ENCODE measurements at regions not wholly inside any gene's neighbourhood (a gene's known extent, or its start where the extent isn't known, plus 50 kb on each side); places are given as distances from the start of the nearest gene placed in this dataset.
"Not testable (repeated sequence)": the region's sequence is repeated elsewhere in the genome, so short reads cannot be mapped to it uniquely, and the experiment has no call there.

DNA sequence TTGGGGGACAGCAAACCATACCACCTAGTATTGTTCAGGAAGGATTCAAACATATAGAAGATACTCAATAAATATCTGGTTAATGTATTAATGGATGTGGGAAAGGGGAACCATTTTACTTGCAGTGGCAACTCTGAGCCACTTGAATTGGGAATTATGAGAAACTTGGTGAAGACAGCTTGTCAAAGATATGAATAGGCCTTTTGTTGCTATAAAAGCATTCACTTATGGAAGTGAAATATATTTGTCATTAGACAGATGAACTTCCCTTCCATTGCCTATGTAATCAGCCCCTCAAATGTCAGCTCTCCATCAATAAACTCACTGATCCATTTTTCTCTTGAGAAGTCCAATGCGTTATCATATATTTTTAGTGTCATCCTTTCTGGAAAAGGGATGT, 56.1 kb downstream of the GPR85 start:
- Histone ChIP-seq H3K27ac (ENCODE audit: extremely low read depth, low read depth, low read length) (no peak overlapping the region), H3K36me3 (ENCODE audit: control insufficient read depth in 2 of 2, insufficient read depth in 1 of 2, low read length in 2 of 2) (no peaks in the 10 kb centered on the region), H3K4me1 (ENCODE audit: control insufficient read depth, insufficient read depth, low read length) (no peaks in the 10 kb centered on the region), H3K4me3 (ENCODE audit: low read depth, low read length) (no peak overlapping the region), H3K9me3 (ENCODE audit: control insufficient read depth, insufficient read depth, low read depth, low read length) (no peaks in the 10 kb centered on the region)
- ChIA-PET CTCF (no interaction called here), POLR2A (no interaction called here)
- no peak for TF ChIP-seq ZNF645 (tag by site-specific recombination; IDR thresholded peaks at IDR 0.05)

DNA sequence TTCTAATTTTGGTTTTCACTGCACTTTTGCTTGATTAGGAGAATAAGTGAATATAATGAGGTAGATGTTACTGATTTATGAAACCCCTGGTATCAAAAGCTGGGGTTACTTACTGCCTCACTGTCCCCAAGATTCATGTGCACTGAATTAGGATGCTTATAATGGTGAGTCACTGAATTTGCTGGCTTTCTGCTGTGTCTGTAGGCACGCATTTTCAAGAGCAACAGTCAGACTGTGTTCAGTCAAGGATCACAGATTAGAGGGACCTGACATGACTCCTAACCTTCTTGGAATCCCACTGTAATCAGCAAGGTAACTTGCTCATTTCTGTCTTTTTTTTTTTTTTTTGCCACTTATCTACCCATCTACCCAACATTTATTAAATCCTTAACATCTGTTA, 59.7 kb downstream of the GPR85 start:
- Histone ChIP-seq H3K9me3 (ENCODE audit: control insufficient read depth, insufficient read depth, low read depth, low read length) (no peaks in the 10 kb centered on the region), H3K27ac (ENCODE audit: extremely low read depth, low read depth, low read length) (no peak overlapping the region), H3K4me1 (ENCODE audit: control insufficient read depth, insufficient read depth, low read length) (no peaks in the 10 kb centered on the region), H3K36me3 (ENCODE audit: control insufficient read depth in 2 of 2, insufficient read depth in 1 of 2, low read length in 2 of 2) (no peaks in the 10 kb centered on the region), H3K4me3 (ENCODE audit: low read depth, low read length) (no peak overlapping the region)
- ChIA-PET POLR2A (no interaction called here), CTCF (no interaction called here)
- no peak for TF ChIP-seq ZNF529 (tag by site-specific recombination; IDR thresholded peaks at IDR 0.05; ENCODE audit: insufficient replicate concordance)
- TF ChIP-seq, protein P1, sequence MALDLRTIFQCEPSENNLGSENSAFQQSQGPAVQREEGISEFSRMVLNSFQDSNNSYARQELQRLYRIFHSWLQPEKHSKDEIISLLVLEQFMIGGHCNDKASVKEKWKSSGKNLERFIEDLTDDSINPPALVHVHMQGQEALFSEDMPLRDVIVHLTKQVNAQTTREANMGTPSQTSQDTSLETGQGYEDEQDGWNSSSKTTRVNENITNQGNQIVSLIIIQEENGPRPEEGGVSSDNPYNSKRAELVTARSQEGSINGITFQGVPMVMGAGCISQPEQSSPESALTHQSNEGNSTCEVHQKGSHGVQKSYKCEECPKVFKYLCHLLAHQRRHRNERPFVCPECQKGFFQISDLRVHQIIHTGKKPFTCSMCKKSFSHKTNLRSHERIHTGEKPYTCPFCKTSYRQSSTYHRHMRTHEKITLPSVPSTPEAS (tag by site-specific recombination; IDR thresholded peaks at IDR 0.05), result no peak
- TF ChIP-seq ZNF211 (tag by site-specific recombination; IDR thresholded peaks at IDR 0.05; ENCODE audit: low read depth), result no peak
- no peak for TF ChIP-seq OSR2 (tag by site-specific recombination; IDR thresholded peaks at IDR 0.05)
- TF ChIP-seq ZNF175 (tag by site-specific recombination; IDR thresholded peaks at IDR 0.05), result no peak
- TF ChIP-seq ZNF843 (tag by site-specific recombination; IDR thresholded peaks at IDR 0.05), result no peak
- TF ChIP-seq ZNF37A (tag by site-specific recombination; IDR thresholded peaks at IDR 0.05), result no peak
- TF ChIP-seq KLF16 (tag by site-specific recombination; IDR thresholded peaks at IDR 0.05), result no peak
- TF ChIP-seq TSHZ1 (tag by site-specific recombination; IDR thresholded peaks at IDR 0.05; ENCODE audit: borderline replicate concordance), result no peak
- TF ChIP-seq ZNF266 (tag by site-specific recombination; IDR thresholded peaks at IDR 0.05; ENCODE audit: low read depth), result no peak
- no peak for TF ChIP-seq ZNF157 (tag by site-specific recombination; IDR thresholded peaks at IDR 0.05)
- TF ChIP-seq ZNF747 (tag by site-specific recombination; IDR thresholded peaks at IDR 0.05), result no peak
- no peak for TF ChIP-seq ZNF544 (tag by site-specific recombination; IDR thresholded peaks at IDR 0.05)

DNA sequence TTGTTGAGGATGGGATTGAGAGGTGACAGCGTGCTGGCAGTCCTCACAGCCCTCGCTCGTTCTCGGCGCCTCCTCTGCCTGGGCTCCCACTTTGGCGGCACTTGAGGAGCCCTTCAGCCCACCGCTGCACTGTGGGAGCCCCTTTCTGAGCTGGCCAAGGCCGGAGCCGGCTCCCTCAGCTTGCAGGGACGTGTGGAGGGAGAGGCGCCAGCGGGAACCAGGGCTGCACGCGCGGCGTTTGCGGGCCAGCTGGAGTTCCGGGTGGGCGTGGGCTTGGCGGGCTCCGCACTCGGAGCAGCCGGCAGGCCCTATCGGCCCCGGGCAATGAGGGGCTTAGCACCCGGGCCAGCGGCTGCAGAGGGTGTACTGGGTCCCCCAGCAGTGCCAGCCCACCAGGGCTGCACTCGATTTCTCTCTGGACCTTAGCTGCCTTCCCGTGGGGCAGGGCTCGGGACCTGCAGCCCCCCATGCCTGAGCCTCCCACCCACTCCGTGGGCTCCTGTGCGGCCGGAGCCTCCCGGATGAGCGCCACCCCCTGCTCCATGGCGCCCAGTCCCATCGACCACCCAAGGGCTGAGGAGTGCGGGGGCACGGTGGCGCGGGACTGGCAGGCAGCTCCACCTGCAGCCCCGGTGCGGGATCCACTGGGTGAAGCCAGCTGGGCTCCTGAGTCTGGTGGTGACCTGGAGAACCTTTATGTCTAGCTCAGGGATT, 69.3 kb downstream of the GPR85 start:
- H3K27ac ChIP-seq (ENCODE audit: extremely low read depth, low read depth, low read length); H3K4me1 ChIP-seq (ENCODE audit: control insufficient read depth, insufficient read depth, low read length); H3K4me3 ChIP-seq (ENCODE audit: low read depth, low read length); H3K36me3 ChIP-seq (ENCODE audit: control insufficient read depth in 2 of 2, insufficient read depth in 1 of 2, low read length in 2 of 2); H3K9me3 ChIP-seq (ENCODE audit: control insufficient read depth, insufficient read depth, low read depth, low read length); POLR2A ChIA-PET: not testable (repeated sequence)
- CTCF ChIA-PET, result interaction anchor here (0.9 kb wide), 1 partner anchor 142 kb away, joined by 3 read pairs; no protein-coding TSS in a partner anchor
